Activated CD4-positive, CD25-positive, alpha-beta regulatory T cell treated with anti-CD3 and anti-CD28 coated beads, Interleukin-2, amount 50 U/mL, for 72 hours (primary cell): ENCODE measurements at regions not wholly inside any gene's neighbourhood (a gene's known extent, or its start where the extent isn't known, plus 50 kb on each side); places are given as distances from the start of the nearest gene placed in this dataset.
A peak's percentile ranks its signal among the peaks of the same experiment; 100 is the strongest.

Experiments used
- DNase-seq: peaks from one replicate; pipeline ENCODE4 v3.0.0; 2021

- no peak for DNase-seq
Observed at GRCh38 chr14:51400139-51400538, 160.1 kb downstream of the TMX1 start.

DNA sequence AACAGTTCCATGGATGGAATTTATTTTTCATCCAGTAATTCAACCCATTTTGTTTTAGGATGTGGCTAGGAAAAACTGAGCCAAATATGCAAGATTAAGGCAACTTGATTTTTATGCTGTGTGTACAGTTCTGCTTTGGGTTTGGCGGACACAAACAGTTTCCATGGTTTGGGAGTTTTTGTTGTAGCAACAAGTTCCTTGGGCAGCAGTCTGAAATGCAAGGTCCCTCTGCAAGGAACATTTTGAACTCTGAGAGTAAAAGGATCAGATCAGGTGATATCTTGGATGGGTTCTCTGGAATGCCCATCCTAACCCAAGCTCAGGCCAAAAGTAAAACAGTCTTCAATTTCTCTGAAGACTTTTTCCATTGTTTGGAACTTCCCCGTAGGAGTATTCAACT, 161.2 kb downstream of the TMX1 start:
- DNase-seq: no peak

- no peak for DNase-seq
Observed at GRCh38 chr14:51401756-51402155, 161.7 kb downstream of the TMX1 start.

DNA sequence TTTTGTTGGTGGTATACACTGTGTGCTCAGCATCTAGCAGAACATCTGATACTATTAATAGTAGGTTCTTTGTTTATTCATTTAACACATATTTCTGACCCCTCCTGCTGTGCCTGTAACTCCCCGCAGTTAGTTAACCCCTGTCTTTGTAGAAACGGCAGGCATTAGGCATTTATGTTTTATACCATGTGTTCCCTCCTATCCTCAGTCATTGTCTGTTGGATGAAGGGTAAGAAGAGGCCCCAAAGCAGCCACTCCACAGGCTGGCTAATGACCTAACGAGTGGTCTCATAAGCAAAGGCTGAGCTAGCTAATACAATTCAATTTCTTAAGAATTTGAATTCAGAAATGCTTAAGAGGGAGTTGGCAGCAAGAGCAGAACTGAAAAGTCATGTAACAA, 170.8 kb downstream of the TMX1 start:
- DNase-seq: no peak

DNA sequence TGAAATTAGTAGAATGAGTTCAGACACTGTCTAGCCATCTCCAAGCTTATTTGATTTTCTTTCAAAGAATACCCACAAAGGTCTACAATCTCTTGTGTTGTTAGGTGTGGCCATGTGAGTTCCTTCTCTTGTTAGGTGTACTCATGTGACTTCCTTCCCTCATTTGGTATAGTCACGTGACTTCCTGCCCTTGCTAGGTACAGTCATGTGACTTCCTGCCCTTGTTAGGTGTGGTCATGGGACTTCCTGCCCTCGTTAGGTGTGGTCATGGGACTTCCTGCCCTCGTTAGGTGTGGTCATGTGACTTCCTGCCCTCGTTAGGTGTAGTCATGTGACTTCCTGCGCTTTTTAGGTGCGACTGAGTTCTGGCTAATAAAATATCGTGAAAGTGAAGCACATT, 179.6 kb downstream of the TMX1 start:
- peak; percentile 43 for DNase-seq

GRCh38 chr14:51422704-51423103, 182.7 kb downstream of the TMX1 start:
- DNase-seq: no peak

DNA sequence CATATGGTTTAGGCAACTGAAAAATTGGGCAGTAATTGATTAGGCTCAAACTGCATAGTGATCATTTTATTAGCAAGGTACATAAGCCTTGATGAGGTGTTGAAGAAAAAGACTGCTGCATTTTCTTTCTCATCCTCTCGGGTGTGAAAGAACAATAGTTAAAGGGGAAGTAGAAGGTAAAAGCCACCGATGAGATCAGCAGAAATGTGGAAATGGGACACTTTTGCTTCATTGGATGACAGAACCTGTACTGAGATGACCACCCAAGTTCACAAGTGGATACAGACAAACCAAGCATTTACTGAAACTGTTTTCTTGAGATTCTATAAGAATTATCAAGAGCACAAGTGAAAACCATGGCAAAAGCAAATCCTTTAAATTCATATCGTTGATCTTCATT, 184.0 kb downstream of the TMX1 start:
- no peak for DNase-seq

DNA sequence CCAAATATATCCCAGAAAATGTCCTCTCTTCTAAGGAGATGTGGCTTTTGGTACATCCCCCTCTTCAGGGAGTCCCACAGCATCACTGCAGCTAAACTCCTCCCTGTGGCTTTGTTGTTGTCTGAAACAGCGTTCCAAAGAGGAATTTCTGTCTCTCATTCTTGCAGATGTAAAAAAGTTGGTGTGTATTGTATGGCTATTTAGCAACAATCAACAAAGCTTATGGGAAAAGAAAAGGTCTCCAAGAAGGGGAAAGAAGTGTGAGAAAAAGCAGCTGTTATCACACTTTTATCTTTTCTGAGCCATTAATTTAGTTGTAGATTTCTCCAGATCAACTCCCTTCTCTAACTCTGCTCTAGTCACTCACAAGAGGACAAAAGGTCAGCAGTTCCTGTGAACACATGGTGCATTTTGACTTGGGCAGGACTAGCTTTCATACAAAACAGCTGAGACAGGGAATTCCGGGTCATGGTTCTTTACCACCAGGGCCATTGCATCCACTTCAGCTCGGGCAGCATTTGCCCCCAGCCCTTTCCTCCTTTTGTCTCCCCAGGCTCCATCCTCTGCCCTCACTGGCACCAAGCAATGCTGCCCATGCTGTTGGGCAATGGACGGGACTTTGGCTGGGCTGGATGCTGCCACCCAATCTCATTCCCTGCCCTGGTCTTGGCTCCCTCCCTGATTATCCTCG, 184.7 kb downstream of the TMX1 start:
- no peak for DNase-seq

GRCh38 chr14:51428981-51429380, 188.9 kb downstream of the TMX1 start:
- DNase-seq: no peak

GRCh38 chr14:51430079-51430478, 190.0 kb downstream of the TMX1 start:
- no peak for DNase-seq

DNA sequence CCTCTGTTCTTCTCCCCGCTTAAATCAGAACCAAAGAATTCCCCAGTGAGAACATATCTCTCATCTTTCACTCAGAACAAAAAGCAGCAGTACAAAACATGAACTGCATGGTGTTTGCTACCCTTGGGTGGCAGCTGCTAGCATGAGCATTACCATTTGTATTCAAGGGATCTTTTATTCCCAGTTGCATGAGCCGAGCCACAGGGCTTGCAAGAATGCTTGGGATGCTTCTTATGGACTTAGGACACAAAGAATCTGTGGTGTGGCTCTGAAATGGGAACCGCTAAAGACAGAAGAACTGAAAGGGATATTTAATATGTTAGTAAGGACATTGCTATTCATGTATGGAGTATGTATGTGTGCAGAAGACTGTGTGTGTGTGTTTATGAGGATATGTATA, 190.6 kb downstream of the TMX1 start:
- DNase-seq: no peak

- DNase-seq: no peak
Observed at GRCh38 chr14:51431033-51431709, 191.1 kb downstream of the TMX1 start.

GRCh38 chr14:51431741-51432140, 191.7 kb downstream of the TMX1 start:
- no peak for DNase-seq

- no peak for DNase-seq
Observed at GRCh38 chr14:51432302-51432948, 192.4 kb downstream of the TMX1 start.

DNA sequence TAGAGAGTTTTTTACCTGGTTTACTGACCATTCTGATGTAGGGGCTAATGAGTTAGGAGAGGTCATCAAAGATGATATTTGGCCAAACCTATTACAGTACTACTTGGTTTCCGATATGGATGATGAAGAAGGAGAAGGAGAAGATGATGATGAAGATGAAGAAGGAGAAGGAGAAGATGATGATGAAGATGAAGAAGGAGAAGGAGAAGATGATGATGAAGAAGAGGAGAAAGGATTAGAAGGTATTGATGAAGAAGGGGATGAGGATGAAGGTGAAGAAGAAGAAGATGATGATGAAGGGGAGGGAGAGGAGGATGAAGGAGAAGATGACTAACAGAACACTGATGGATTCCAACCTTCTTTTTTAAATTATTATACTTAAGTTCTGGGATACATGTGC, 196.6 kb downstream of the TMX1 start:
- no peak for DNase-seq

DNA sequence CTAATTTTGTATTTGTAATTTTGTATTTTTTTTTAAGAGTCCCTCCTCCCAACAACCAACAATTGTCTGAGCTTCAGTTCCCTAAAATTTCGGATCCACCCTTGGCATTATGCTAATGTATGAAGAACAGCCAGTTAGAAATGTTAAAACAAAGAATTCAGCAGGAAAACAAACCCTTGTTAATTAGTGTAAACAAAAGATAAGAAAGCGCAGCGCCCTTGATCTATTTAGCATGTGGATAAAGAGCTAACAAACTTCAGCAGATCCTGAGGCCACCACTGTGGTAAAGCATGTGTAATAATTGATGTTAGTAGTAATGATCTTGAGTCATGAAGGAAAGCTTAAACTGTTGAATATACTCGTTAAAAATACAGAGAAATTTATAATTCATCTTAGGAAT, 199.8 kb downstream of the TMX1 start:
- DNase-seq: no peak

DNA sequence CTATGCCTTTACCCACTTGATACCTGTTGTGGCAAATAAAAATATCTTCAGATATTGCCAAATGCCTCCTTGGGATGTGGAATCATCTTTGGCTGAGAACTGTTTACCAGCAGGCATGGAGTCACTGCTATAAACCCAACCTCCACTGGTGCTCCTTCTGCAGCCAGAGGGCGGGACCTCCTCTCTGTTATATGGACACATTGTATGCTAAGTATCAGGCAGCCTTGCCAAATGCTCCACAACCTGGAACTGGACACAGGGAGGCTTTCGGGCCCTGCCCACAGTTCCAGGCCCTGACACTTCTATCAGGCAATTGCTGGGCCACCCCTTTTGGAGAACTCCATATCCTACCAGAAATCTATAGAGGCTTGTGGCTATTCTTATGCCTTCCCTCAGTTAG, 201.0 kb downstream of the TMX1 start:
- DNase-seq: no peak

- no peak for DNase-seq
Observed at GRCh38 chr14:51442513-51443175, 202.6 kb downstream of the TMX1 start.

DNA sequence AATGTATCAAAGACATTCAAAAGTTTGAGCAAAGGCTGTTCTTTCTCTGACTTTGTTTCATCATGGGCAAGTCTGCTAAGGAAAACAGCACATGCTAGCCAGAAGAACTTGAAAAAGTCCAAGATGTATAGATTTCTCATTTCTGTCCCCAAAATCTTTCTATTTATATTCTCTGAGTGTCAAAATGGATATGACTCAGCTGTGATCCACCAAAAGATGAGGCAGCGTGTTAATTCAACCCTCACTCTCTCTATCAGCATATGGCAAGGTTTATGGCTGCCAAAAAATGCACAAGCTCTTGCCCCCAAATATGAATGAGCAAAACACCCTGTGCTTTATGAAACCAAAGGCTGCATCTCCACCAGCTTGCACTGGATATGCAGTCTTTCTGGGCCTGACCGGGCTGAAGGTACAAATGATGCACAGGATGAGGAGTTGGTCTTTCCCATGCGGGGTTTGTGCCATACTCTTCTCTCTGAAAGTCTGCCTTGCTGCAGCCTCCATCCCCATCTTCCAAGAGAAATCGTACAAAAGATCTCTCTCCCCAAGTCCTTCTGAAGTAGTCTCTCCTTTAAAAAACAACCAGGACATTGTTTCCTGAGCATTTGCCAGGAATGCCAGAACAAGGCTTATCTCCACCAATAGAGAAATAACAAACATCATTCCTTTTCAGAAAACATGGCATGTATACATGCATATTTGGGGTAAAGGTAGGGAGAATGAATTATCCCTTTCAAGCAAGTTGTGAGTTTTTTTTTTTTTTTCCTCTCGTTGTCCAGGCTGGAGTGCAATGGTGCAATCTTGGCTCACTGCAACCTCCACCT, 203.4 kb downstream of the TMX1 start:
- DNase-seq: no peak

- DNase-seq: no peak
Observed at GRCh38 chr14:51444353-51445000, 204.4 kb downstream of the TMX1 start.

DNA sequence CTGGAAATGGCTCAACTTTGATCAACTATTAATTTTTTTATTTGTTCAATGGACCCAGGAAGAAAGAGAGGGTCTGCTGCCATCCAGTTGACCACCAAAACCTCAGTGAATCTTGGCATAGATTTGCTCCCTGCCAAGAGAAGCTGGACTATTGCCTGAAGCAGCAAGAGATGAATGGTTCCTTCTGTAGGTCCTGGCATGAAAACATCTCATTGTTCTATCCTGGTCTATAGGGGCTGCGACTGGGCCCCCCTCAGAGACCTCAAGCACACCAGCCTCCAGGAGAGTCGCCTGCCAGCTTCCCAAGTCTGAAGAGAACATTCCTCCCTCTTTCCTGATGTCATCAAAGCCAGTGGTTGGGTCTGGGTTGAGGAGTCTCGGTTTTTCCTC, 204.9 kb downstream of the TMX1 start:
- DNase-seq: no peak

DNA sequence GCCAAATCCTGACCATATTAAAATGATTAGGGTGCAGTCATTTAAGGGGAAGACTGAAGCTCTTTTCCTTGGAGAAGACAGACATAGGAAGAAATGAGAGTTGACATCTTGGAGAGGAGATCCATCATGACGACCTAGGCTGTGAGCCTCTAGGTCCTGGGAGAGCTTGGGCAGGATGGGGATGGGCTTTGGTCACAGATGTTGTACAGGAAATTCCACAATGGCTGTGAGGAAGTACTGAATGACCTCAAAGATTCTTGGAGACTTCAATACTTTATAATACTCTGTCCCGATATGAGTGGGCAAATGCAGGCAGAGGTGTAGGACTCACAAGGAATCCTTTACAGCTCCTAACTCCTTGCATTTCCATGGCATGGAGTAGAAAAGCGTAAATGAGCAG, 204.9 kb upstream of the FRMD6 start:
- DNase-seq: no peak
